ENCODE measurements at regions not wholly inside any gene's neighbourhood (a gene's known extent, or its start where the extent isn't known, plus 50 kb on each side); places are given as distances from the start of the nearest gene placed in this dataset.

- H3K4me1 Mint-ChIP-seq = no peaks in the 10 kb centered on the region
- no peak for DNase-seq
- no peak overlapping the region for H3K14ac ChIP-seq (ENCODE audit: insufficient read depth, low read length)
- H3K9ac ChIP-seq (ENCODE audit: extremely low read depth, insufficient read length, low read length) = no peak overlapping the region
- no peak overlapping the region for H3K4ac ChIP-seq (ENCODE audit: low read depth, low read length)
- H2BK15ac ChIP-seq (ENCODE audit: low read depth, low read length) = no peak overlapping the region
- H2BK5ac ChIP-seq (ENCODE audit: insufficient read length, low read length) = no peak overlapping the region
- H3K27me3 Mint-ChIP-seq (ENCODE audit: low read depth) = no peaks in the 10 kb centered on the region
- peaks cover 19 to 24% of the 10 kb centered on the region in 2 experiments for H3K9me3 Mint-ChIP-seq
- no peak overlapping the region for H4K91ac ChIP-seq (ENCODE audit: insufficient read length, low read depth, low read length)
- no peaks in the 10 kb centered on the region for H4K20me1 ChIP-seq (ENCODE audit: control insufficient read depth, insufficient read depth, insufficient read length)
- no peak overlapping the region for H3K18ac ChIP-seq (ENCODE audit: insufficient read length, low read depth, low read length)
- TF ChIP-seq, protein P1, sequence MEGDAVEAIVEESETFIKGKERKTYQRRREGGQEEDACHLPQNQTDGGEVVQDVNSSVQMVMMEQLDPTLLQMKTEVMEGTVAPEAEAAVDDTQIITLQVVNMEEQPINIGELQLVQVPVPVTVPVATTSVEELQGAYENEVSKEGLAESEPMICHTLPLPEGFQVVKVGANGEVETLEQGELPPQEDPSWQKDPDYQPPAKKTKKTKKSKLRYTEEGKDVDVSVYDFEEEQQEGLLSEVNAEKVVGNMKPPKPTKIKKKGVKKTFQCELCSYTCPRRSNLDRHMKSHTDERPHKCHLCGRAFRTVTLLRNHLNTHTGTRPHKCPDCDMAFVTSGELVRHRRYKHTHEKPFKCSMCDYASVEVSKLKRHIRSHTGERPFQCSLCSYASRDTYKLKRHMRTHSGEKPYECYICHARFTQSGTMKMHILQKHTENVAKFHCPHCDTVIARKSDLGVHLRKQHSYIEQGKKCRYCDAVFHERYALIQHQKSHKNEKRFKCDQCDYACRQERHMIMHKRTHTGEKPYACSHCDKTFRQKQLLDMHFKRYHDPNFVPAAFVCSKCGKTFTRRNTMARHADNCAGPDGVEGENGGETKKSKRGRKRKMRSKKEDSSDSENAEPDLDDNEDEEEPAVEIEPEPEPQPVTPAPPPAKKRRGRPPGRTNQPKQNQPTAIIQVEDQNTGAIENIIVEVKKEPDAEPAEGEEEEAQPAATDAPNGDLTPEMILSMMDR (conservative IDR thresholded peaks at IDR 0.05) = no peak
- H2BK12ac ChIP-seq (ENCODE audit: insufficient read length, low read depth, low read length) = no peak overlapping the region
- WGBS (ENCODE audit: extremely low coverage, insufficient read length, low lambda C conversion rate) = no CpG with 5 or more reads among the region's 6 CpGs
- H3K27ac Mint-ChIP-seq = no peak overlapping the region; a peak in 1 of 7 replicates
- no peak overlapping the region for H2BK20ac ChIP-seq (ENCODE audit: low read depth, low read length, poor library complexity, severe bottlenecking)
- H3T11ph ChIP-seq (ENCODE audit: low read length) = no peak overlapping the region
- no peak overlapping the region for H3K4me3 Mint-ChIP-seq
- no peaks in the 10 kb centered on the region for H3K23me2 ChIP-seq (ENCODE audit: insufficient read length, low read depth, low read length, poor library complexity, severe bottlenecking)
- no peaks in the 10 kb centered on the region for H3K9me3 ChIP-seq (ENCODE audit: control insufficient read depth, low read depth, low read length)
- no peak overlapping the region for H4K5ac ChIP-seq (ENCODE audit: insufficient read length, low read depth, low read length)
- H3K79me1 ChIP-seq (ENCODE audit: insufficient read depth, low read depth, low read length, poor library complexity, severe bottlenecking) = no peaks in the 10 kb centered on the region
- peaks cover 2 to 18% (median 7%) of the 10 kb centered on the region in 3 experiments; a peak in 6 of 7 replicates for H3K36me3 Mint-ChIP-seq (ENCODE audit: insufficient read depth in 1 of 3, low read depth in 3 of 3)
- H3K56ac ChIP-seq (ENCODE audit: insufficient read length, low read depth, low read length) = no peak overlapping the region
- no peak overlapping the region for H3K27ac ChIP-seq (ENCODE audit: insufficient read length, low read depth, low read length)
- H2AFZ ChIP-seq (ENCODE audit: low read length) = no peak overlapping the region
- H2AK5ac ChIP-seq (ENCODE audit: insufficient read length, low read length) = no peak overlapping the region
- no peak overlapping the region for H3K4me2 ChIP-seq (ENCODE audit: insufficient read depth, insufficient read length, low read length)
- no peaks in the 10 kb centered on the region for H3K79me2 ChIP-seq (ENCODE audit: insufficient read depth, low read length)
- H3K23ac ChIP-seq (ENCODE audit: insufficient read length, low read depth, low read length) = no peak overlapping the region
- H2BK120ac ChIP-seq (ENCODE audit: low read depth, low read length, poor library complexity, severe bottlenecking) = no peak overlapping the region
- H3K4me1 ChIP-seq (ENCODE audit: insufficient read depth, low read length) = no peaks in the 10 kb centered on the region
- no peak overlapping the region for H4K8ac ChIP-seq (replicated peaks; ENCODE audit: insufficient read length, low read depth, low read length)
- H3K27me3 ChIP-seq (ENCODE audit: insufficient read depth, low read length) = no peaks in the 10 kb centered on the region; the same call in 1 of the 2 replicates
Measured at GRCh38 chr9:107948086-107948485, 458.5 kb upstream of the KLF4 start.
